IMR-90 (cell line): ENCODE measurements at regions not wholly inside any gene's neighbourhood (a gene's known extent, or its start where the extent isn't known, plus 50 kb on each side); places are given as distances from the start of the nearest gene placed in this dataset.
"Not testable (repeated sequence)": the region's sequence is repeated elsewhere in the genome, so short reads cannot be mapped to it uniquely, and the experiment has no call there.

Experiments
- ATAC-seq: fragments of 200-7000 bp; cut with Tn5 transposase; 2 replicates; pipeline ENCODE4 v1.9.1; 2020; ENCODE audit warnings: low read depth, mild to moderate bottlenecking, moderate library complexity
- BruUV-seq: library from RNA; stranded (reverse); fragments of 400-500 nt; replicated peaks from 2 replicates; lab custom pipeline; 2021; lab: Mats Ljungman, UMichigan
- CTCF ChIA-PET: fragments of 300-600 bp; formaldehyde crosslinking; extraction: SDS; loops from one replicate; lab custom pipeline; 2021; ENCODE audit warnings: antibody characterized with exemption; lab: Yijun Ruan, JAX
- POLR2A ChIA-PET: fragments of 300-600 bp; sonication (Branson Sonifier 250); formaldehyde crosslinking; loops from one replicate; lab custom pipeline; 2022; ENCODE audit warnings: antibody characterized with exemption; ENCODE audit not compliant: unreplicated experiment; lab: Charles Lee
- DNase-seq: peaks from one replicate; pipeline ENCODE4 v3.0.0; 2013
- H2AFZ ChIP-seq: replicated peaks from 2 replicates; pipeline ENCODE3; 2013; ENCODE audit warnings: low read length, mild to moderate bottlenecking; ENCODE audit not compliant: poor library complexity
- H2AK5ac ChIP-seq: 2 replicates; pipeline ENCODE4 v1.6.1; 2013; ENCODE audit warnings: low read depth, low read length, inconsistent platforms
- H2AK9ac ChIP-seq: replicated peaks from 2 replicates; pipeline ENCODE3; 2013; ENCODE audit warnings: mild to moderate bottlenecking, low read depth, low read length, moderate library complexity; ENCODE audit not compliant: poor library complexity
- H2BK120ac ChIP-seq: 2 replicates; pipeline ENCODE4 v1.6.1; 2013; ENCODE audit warnings: low read depth, low read length, inconsistent platforms
- H2BK15ac ChIP-seq: 3 replicates; pipeline ENCODE4 v1.6.1; 2013; ENCODE audit warnings: low read depth, low read length, inconsistent platforms
- H2BK20ac ChIP-seq: 2 replicates; pipeline ENCODE4 v1.6.1; 2013; ENCODE audit warnings: low read depth, mild to moderate bottlenecking, inconsistent platforms, low read length, moderate library complexity
- H2BK5ac ChIP-seq: 2 replicates; pipeline ENCODE4 v1.6.1; 2013; ENCODE audit warnings: mild to moderate bottlenecking, low read depth, low read length, inconsistent platforms; ENCODE audit not compliant: poor library complexity, severe bottlenecking
- H3K14ac ChIP-seq: replicated peaks from 2 replicates; pipeline ENCODE4 v1.6.1; 2013; ENCODE audit warnings: low read depth, low read length, inconsistent platforms
- H3K18ac ChIP-seq: 2 replicates; pipeline ENCODE4 v1.6.1; 2013; ENCODE audit warnings: low read depth, low read length, control low read depth
- H3K23ac ChIP-seq: 2 replicates; pipeline ENCODE4 v1.6.1; 2013; ENCODE audit warnings: low read depth, low read length, inconsistent platforms
- H3K27ac ChIP-seq: 2 replicates; pipeline ENCODE4 v1.5.1; 2013; ENCODE audit warnings: mild to moderate bottlenecking, control low read depth, low read length; ENCODE audit not compliant: insufficient read depth
- H3K27me3 ChIP-seq: 2 replicates; pipeline ENCODE4 v1.6.1; 2013; ENCODE audit warnings: low read length; ENCODE audit not compliant: control insufficient read depth, insufficient read depth
- H3K36me3 ChIP-seq: 2 replicates; pipeline ENCODE4 v1.6.1; 2013; ENCODE audit warnings: low read length, mixed read lengths; ENCODE audit not compliant: control insufficient read depth, insufficient read depth
- H3K4ac ChIP-seq: 2 replicates; pipeline ENCODE4 v1.6.1; 2013; ENCODE audit warnings: low read depth, low read length, inconsistent platforms
- H3K4me1 ChIP-seq: 2 replicates; pipeline ENCODE4 v1.6.1; 2013; ENCODE audit warnings: low read length, mixed read lengths; ENCODE audit not compliant: control insufficient read depth, insufficient read depth
- H3K4me2 ChIP-seq: 2 replicates; pipeline ENCODE4 v1.6.1; 2013; ENCODE audit warnings: low read depth, mild to moderate bottlenecking, control low read depth, low read length, moderate library complexity
- H3K4me3 ChIP-seq: 2 replicates; pipeline ENCODE4 v1.5.1; 2013; ENCODE audit warnings: low read depth, mild to moderate bottlenecking, control low read depth, low read length, moderate library complexity; ENCODE audit not compliant: insufficient read depth
- H3K56ac ChIP-seq: 2 replicates; pipeline ENCODE4 v1.6.1; 2013; ENCODE audit warnings: low read length, inconsistent platforms; ENCODE audit not compliant: insufficient read depth; ENCODE audit errors: extremely low read depth
- H3K79me1 ChIP-seq, 2 experiments: 2 replicates each; pipeline ENCODE4 v1.6.1; 2013; ENCODE audit warnings: low read length in 2 of 2, inconsistent platforms in 1 of 2, low read depth in 1 of 2
- H3K9ac ChIP-seq: 2 replicates; pipeline ENCODE4 v1.6.1; 2013; ENCODE audit warnings: low read depth, low read length, control low read depth
- H3K9me1 ChIP-seq: 2 replicates; pipeline ENCODE4 v1.6.1; 2013; ENCODE audit warnings: low read length, inconsistent platforms; ENCODE audit not compliant: insufficient read depth
- H3K9me3 ChIP-seq: 2 replicates; pipeline ENCODE4 v1.6.1; 2013; ENCODE audit warnings: low read length; ENCODE audit not compliant: control insufficient read depth, insufficient read depth
- H4K20me1 ChIP-seq: 2 replicates; pipeline ENCODE4 v1.6.1; 2013; ENCODE audit warnings: low read length, inconsistent platforms; ENCODE audit not compliant: insufficient read depth
- H4K5ac ChIP-seq: 2 replicates; pipeline ENCODE4 v1.6.1; 2013; ENCODE audit warnings: mild to moderate bottlenecking, low read depth, low read length, control low read depth
- H4K8ac ChIP-seq, 2 experiments: 2 replicates each; pipeline ENCODE4 v1.6.1; 2013; ENCODE audit warnings: low read depth in 2 of 2, low read length in 2 of 2, control low read depth in 1 of 2, inconsistent platforms in 1 of 2
- H4K91ac ChIP-seq: 2 replicates; pipeline ENCODE4 v1.6.1; 2013; ENCODE audit warnings: low read depth, low read length, inconsistent platforms; ENCODE audit not compliant: insufficient read depth
- WGBS, 2 experiments: methylation state at CpG; one replicate each; pipeline versions ENCODE4 v1.1.5 to v1.1.7; 2013; ENCODE audit warnings: missing lambda C conversion rate in 2 of 2; ENCODE audit not compliant: insufficient read length in 1 of 2; ENCODE audit errors: extremely low coverage in 2 of 2; 5-methylcytosine and 5-hydroxymethylcytosine counted together
- dilution Hi-C: fragments of 300-500 bp; cut with HindIII; formaldehyde crosslinking; loops from one replicate; pipeline ENCODE4 v1.14.3; 2018; ENCODE audit warnings: low sequenced_read_pairs; ENCODE audit not compliant: unreplicated experiment
- in situ Hi-C: fragments of 300-500 bp; cut with MboI; formaldehyde crosslinking; loops from 3 replicates; pipeline ENCODE4 v1.14.3; 2019; ENCODE audit warnings: low sequenced_read_pairs, inconsistent platforms, mixed read lengths
- intact Hi-C: fragments of 100-400 bp; cut with micrococcal nuclease; formaldehyde crosslinking; loops from 2 replicates; pipeline ENCODE4 v1.10.0; 2022

- H2BK120ac ChIP-seq, H3K9me3 ChIP-seq, POLR2A ChIA-PET, DNase-seq, H3K4ac ChIP-seq, H2AK5ac ChIP-seq, H3K4me1 ChIP-seq, H2BK15ac ChIP-seq, intact Hi-C loops, H3K9ac ChIP-seq, H2BK5ac ChIP-seq, BruUV-seq, H4K91ac ChIP-seq, H3K56ac ChIP-seq, H3K4me2 ChIP-seq, H4K8ac ChIP-seq, H4K20me1 ChIP-seq, CTCF ChIA-PET, H4K5ac ChIP-seq, H2AK9ac ChIP-seq, H2BK20ac ChIP-seq, H3K23ac ChIP-seq, H3K4me3 ChIP-seq, H3K27ac ChIP-seq, H2AFZ ChIP-seq, H3K9me1 ChIP-seq, H3K79me1 ChIP-seq, H3K14ac ChIP-seq, H3K36me3 ChIP-seq, ATAC-seq, in situ Hi-C loops, H3K18ac ChIP-seq, dilution Hi-C loops: not testable (repeated sequence)
- WGBS, 2 experiments, result no CpG with 5 or more reads among the region's 4 CpGs
- H3K27me3 ChIP-seq, result peaks cover 28% of the 10 kb centered on the region
Observed at GRCh38 chr6:28691991-28692390, 166.3 kb downstream of the GPX5 start.
